WERI-Rb-1 (cell line): ENCODE measurements at regions not wholly inside any gene's neighbourhood (a gene's known extent, or its start where the extent isn't known, plus 50 kb on each side); places are given as distances from the start of the nearest gene placed in this dataset.

ENCODE experiments used
- DNase-seq: peaks from one replicate; pipeline ENCODE4 v3.0.0-alpha.2; 2020
- H3K27ac ChIP-seq: fragments of 250-450 bp; sonication (Bioruptor Pico); 2 replicates; pipeline ENCODE4 v1.5.1; 2020; ENCODE audit warnings: mild to moderate bottlenecking, moderate library complexity
- H3K27me3 ChIP-seq: fragments of 250-450 bp; sonication (Bioruptor Pico); 2 replicates; pipeline ENCODE4 v1.5.1; 2021; ENCODE audit warnings: mild to moderate bottlenecking, low read depth, moderate library complexity; ENCODE audit not compliant: insufficient read depth, severe bottlenecking
- H3K36me3 ChIP-seq: fragments of 250-450 bp; sonication (Bioruptor Pico); 2 replicates; pipeline ENCODE4 v1.5.1; 2020; ENCODE audit warnings: mild to moderate bottlenecking, moderate library complexity
- H3K4me3 ChIP-seq: 2 replicates; pipeline ENCODE4 v1.5.1; 2011; ENCODE audit warnings: low read depth, mild to moderate bottlenecking, control low read depth, low read length
- H3K9me3 ChIP-seq: fragments of 250-450 bp; sonication (Bioruptor Pico); 2 replicates; pipeline ENCODE4 v1.5.1; 2021; ENCODE audit warnings: mild to moderate bottlenecking, moderate library complexity; ENCODE audit not compliant: severe bottlenecking
- CTCF ChIP-seq: IDR thresholded peaks from 2 replicates; pipeline ENCODE4 v1.5.1; 2011; ENCODE audit warnings: low read depth, mild to moderate bottlenecking, control low read depth, inconsistent platforms, low read length

- Histone ChIP-seq H3K27me3 (no peaks in the 10 kb centered on the region), H3K27ac (no peak overlapping the region), H3K36me3 (no peaks in the 10 kb centered on the region), H3K9me3 (peaks cover 3% of the 10 kb centered on the region), H3K4me3 (no peak overlapping the region)
- DNase-seq, result no peak
- TF ChIP-seq CTCF, result peak; percentile 16; the same call in 1 of the 2 replicates
Observed at GRCh38 chr4:58061967-58062366, 951.8 kb upstream of the IGFBP7 start.

GRCh38 chr4:58050439-58050838, 940.3 kb upstream of the IGFBP7 start:
- Histone ChIP-seq H3K27me3 (no peaks in the 10 kb centered on the region), H3K9me3 (no peaks in the 10 kb centered on the region), H3K4me3 (no peak overlapping the region), H3K36me3 (no peaks in the 10 kb centered on the region), H3K27ac (no peak overlapping the region)
- no peak for TF ChIP-seq CTCF
- DNase-seq, result no peak

GRCh38 chr4:58048491-58048890, 938.3 kb upstream of the IGFBP7 start:
- H3K27me3 ChIP-seq, result no peaks in the 10 kb centered on the region
- H3K4me3 ChIP-seq, result no peak overlapping the region
- TF ChIP-seq CTCF, result no peak
- peaks cover 7% of the 10 kb centered on the region for H3K9me3 ChIP-seq
- no peak overlapping the region for H3K27ac ChIP-seq
- DNase-seq, result no peak
- no peaks in the 10 kb centered on the region for H3K36me3 ChIP-seq

- Histone ChIP-seq H3K4me3 (no peak overlapping the region), H3K9me3 (peaks cover 12% of the 10 kb centered on the region), H3K27me3 (no peaks in the 10 kb centered on the region), H3K36me3 (no peaks in the 10 kb centered on the region), H3K27ac (no peak overlapping the region)
- no peak for TF ChIP-seq CTCF
- no peak for DNase-seq
Observed at GRCh38 chr4:58042176-58042575, 932.0 kb upstream of the IGFBP7 start.

- H3K4me3 ChIP-seq, result no peak overlapping the region
- no peak for TF ChIP-seq CTCF
- H3K36me3 ChIP-seq, result no peaks in the 10 kb centered on the region
- no peak overlapping the region for H3K27ac ChIP-seq
- DNase-seq, result no peak
- no peaks in the 10 kb centered on the region for H3K9me3 ChIP-seq
- no peaks in the 10 kb centered on the region for H3K27me3 ChIP-seq
Observed at GRCh38 chr4:57993944-57994343, 883.8 kb upstream of the IGFBP7 start.

- no peaks in the 10 kb centered on the region for H3K36me3 ChIP-seq
- H3K27me3 ChIP-seq, result no peaks in the 10 kb centered on the region
- DNase-seq, result no peak
- no peak overlapping the region for H3K27ac ChIP-seq
- no peak for TF ChIP-seq CTCF
- no peaks in the 10 kb centered on the region for H3K9me3 ChIP-seq
- H3K4me3 ChIP-seq, result no peak overlapping the region
Observed at GRCh38 chr4:57989430-57989829, 879.2 kb upstream of the IGFBP7 start.
